SK-N-SH treated with all-trans-retinoic acid at 6 μM for 48 hours (cell line): ENCODE measurements at regions not wholly inside any gene's neighbourhood (a gene's known extent, or its start where the extent isn't known, plus 50 kb on each side); places are given as distances from the start of the nearest gene placed in this dataset.

Source experiments
- ATAC-seq: fragments of 200-7000 bp; cut with Tn5 transposase; 3 replicates; pipeline ENCODE4 v1.9.1; 2020; ENCODE audit warnings: mild to moderate bottlenecking, moderate library complexity
- ARNTL ChIP-seq: fragments of 450-650 bp; formaldehyde crosslinking; IDR thresholded peaks from 2 replicates; pipeline ENCODE4 v1.5.0; 2020; ENCODE audit warnings: low read depth, mild to moderate bottlenecking, moderate library complexity, borderline replicate concordance
- BACH2 ChIP-seq: fragments of 250-450 bp; sonication (Bioruptor Pico); IDR thresholded peaks from 2 replicates; pipeline ENCODE4 v1.9.0; 2021; ENCODE audit warnings: mild to moderate bottlenecking, borderline replicate concordance
- CSDC2 ChIP-seq: fragments of 250-450 bp; sonication (Bioruptor Pico); IDR thresholded peaks from 2 replicates; pipeline ENCODE4 v1.5.0; 2020; ENCODE audit warnings: mild to moderate bottlenecking, moderate library complexity
- ESRRG ChIP-seq: fragments of 250-450 bp; sonication (Bioruptor Pico); IDR thresholded peaks from 2 replicates; pipeline ENCODE4 v1.6.1; 2021; ENCODE audit warnings: mild to moderate bottlenecking
- GLIS3 ChIP-seq: fragments of 250-450 bp; sonication (Bioruptor Pico); IDR thresholded peaks from 2 replicates; pipeline ENCODE4 v1.5.0; 2020; ENCODE audit warnings: mild to moderate bottlenecking, moderate library complexity
- ISL1 ChIP-seq: fragments of 250-450 bp; sonication (Bioruptor Pico); IDR thresholded peaks from 2 replicates; pipeline ENCODE4 v2.1.2; 2022; ENCODE audit warnings: mild to moderate bottlenecking, moderate library complexity
- OSR1 ChIP-seq: fragments of 250-450 bp; sonication (Bioruptor Pico); IDR thresholded peaks from 2 replicates; pipeline ENCODE4 v1.8.0; 2022; ENCODE audit warnings: moderate library complexity, mild to moderate bottlenecking, inconsistent platforms
- PPARA ChIP-seq: fragments of 250-450 bp; sonication (Bioruptor Pico); IDR thresholded peaks from 2 replicates; pipeline ENCODE4 v1.5.0; 2020; ENCODE audit warnings: mild to moderate bottlenecking, borderline replicate concordance
- RARB ChIP-seq: fragments of 250-450 bp; sonication (Bioruptor Pico); IDR thresholded peaks from 2 replicates; pipeline ENCODE4 v1.8.0; 2021; ENCODE audit warnings: mild to moderate bottlenecking, moderate library complexity
- SNAI2 ChIP-seq: fragments of 250-450 bp; sonication (Bioruptor Pico); IDR thresholded peaks from 2 replicates; pipeline ENCODE4 v1.5.0; 2020; ENCODE audit warnings: mild to moderate bottlenecking, moderate library complexity
- TOX ChIP-seq: fragments of 250-450 bp; sonication (Bioruptor Pico); IDR thresholded peaks from 2 replicates; pipeline ENCODE4 v1.8.0; 2021; ENCODE audit warnings: mild to moderate bottlenecking, moderate library complexity, borderline replicate concordance
- ZC3H10 ChIP-seq: fragments of 250-450 bp; sonication (Bioruptor Pico); IDR thresholded peaks from 2 replicates; pipeline ENCODE4 v1.5.1; 2021; ENCODE audit warnings: mild to moderate bottlenecking, moderate library complexity
- ZFP3 ChIP-seq: fragments of 250-450 bp; sonication (Bioruptor Pico); IDR thresholded peaks from 2 replicates; pipeline ENCODE4 v1.5.0; 2020; ENCODE audit warnings: mild to moderate bottlenecking, moderate library complexity
- ZFP30 ChIP-seq: fragments of 450-650 bp; formaldehyde crosslinking; IDR thresholded peaks from 2 replicates; pipeline ENCODE4 v1.5.0; 2022; ENCODE audit warnings: mild to moderate bottlenecking, moderate library complexity
- ZNF565 ChIP-seq: fragments of 450-650 bp; formaldehyde crosslinking; conservative IDR thresholded peaks from 2 replicates; pipeline ENCODE4 v1.5.0; 2020; ENCODE audit warnings: low read depth, mild to moderate bottlenecking, moderate library complexity
- ZNF70 ChIP-seq: fragments of 450-650 bp; formaldehyde crosslinking; IDR thresholded peaks from 2 replicates; pipeline ENCODE4 v1.5.0; 2020; ENCODE audit warnings: mild to moderate bottlenecking, moderate library complexity
- ZNF8 ChIP-seq: fragments of 450-650 bp; formaldehyde crosslinking; IDR thresholded peaks from 2 replicates; pipeline ENCODE4 v1.5.0; 2020; ENCODE audit warnings: mild to moderate bottlenecking, moderate library complexity
- TF ChIP-seq, protein P1 (sequence below): fragments of 250-450 bp; sonication (Bioruptor Pico); IDR thresholded peaks from 2 replicates; pipeline ENCODE4 v1.5.0; 2020; ENCODE audit warnings: mild to moderate bottlenecking, moderate library complexity
- TF ChIP-seq, protein P2 (sequence below): fragments of 250-450 bp; sonication (Bioruptor Pico); IDR thresholded peaks from 2 replicates; pipeline ENCODE4 v1.5.1; 2021; ENCODE audit warnings: mild to moderate bottlenecking, moderate library complexity
- TF ChIP-seq, protein P3 (sequence below): fragments of 250-450 bp; sonication (Bioruptor Pico); IDR thresholded peaks from 2 replicates; pipeline ENCODE4 v1.8.0; 2021; ENCODE audit warnings: low read depth, mild to moderate bottlenecking, moderate library complexity, borderline replicate concordance
- TF ChIP-seq, protein P4 (sequence below): fragments of 250-450 bp; sonication (Bioruptor Pico); IDR thresholded peaks from 2 replicates; pipeline ENCODE4 v1.8.0; 2020; ENCODE audit warnings: mild to moderate bottlenecking, moderate library complexity, borderline replicate concordance

DNA sequence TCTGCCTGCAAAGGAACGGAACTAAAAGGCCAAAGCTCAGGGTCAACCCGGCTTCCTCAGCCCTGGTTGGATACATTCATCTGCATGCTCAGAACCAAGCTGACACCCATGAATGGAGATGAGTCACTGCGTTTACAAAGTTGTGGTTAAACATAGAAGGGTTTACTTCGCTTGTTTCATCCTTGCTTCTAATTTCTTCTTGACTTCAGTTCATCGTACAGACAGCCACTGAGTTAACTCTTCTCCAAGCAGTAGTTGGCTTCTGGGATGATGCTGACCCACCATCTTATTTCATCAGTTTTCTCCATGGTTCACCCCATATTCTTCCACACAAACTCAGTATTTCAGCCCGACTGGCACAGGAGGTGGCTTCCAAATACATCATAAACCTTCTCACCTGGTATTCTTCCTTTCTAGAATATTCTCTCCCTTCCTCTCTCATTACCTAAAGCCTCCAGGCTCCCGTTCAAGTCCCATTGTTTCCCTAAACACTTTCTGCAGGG, 166.3 kb upstream of the RNF32 start:
- no peak for ATAC-seq
- no peak for TF ChIP-seq RARB (CRISPR knock-in tag)
- no peak for TF ChIP-seq TOX (CRISPR knock-in tag)
- TF ChIP-seq PPARA (CRISPR knock-in tag) = no peak
- TF ChIP-seq ZFP3 (CRISPR knock-in tag) = no peak
- TF ChIP-seq, protein P1, sequence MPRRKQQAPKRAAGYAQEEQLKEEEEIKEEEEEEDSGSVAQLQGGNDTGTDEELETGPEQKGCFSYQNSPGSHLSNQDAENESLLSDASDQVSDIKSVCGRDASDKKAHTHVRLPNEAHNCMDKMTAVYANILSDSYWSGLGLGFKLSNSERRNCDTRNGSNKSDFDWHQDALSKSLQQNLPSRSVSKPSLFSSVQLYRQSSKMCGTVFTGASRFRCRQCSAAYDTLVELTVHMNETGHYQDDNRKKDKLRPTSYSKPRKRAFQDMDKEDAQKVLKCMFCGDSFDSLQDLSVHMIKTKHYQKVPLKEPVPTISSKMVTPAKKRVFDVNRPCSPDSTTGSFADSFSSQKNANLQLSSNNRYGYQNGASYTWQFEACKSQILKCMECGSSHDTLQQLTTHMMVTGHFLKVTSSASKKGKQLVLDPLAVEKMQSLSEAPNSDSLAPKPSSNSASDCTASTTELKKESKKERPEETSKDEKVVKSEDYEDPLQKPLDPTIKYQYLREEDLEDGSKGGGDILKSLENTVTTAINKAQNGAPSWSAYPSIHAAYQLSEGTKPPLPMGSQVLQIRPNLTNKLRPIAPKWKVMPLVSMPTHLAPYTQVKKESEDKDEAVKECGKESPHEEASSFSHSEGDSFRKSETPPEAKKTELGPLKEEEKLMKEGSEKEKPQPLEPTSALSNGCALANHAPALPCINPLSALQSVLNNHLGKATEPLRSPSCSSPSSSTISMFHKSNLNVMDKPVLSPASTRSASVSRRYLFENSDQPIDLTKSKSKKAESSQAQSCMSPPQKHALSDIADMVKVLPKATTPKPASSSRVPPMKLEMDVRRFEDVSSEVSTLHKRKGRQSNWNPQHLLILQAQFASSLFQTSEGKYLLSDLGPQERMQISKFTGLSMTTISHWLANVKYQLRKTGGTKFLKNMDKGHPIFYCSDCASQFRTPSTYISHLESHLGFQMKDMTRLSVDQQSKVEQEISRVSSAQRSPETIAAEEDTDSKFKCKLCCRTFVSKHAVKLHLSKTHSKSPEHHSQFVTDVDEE (CRISPR knock-in tag) = no peak
- TF ChIP-seq, protein P2, sequence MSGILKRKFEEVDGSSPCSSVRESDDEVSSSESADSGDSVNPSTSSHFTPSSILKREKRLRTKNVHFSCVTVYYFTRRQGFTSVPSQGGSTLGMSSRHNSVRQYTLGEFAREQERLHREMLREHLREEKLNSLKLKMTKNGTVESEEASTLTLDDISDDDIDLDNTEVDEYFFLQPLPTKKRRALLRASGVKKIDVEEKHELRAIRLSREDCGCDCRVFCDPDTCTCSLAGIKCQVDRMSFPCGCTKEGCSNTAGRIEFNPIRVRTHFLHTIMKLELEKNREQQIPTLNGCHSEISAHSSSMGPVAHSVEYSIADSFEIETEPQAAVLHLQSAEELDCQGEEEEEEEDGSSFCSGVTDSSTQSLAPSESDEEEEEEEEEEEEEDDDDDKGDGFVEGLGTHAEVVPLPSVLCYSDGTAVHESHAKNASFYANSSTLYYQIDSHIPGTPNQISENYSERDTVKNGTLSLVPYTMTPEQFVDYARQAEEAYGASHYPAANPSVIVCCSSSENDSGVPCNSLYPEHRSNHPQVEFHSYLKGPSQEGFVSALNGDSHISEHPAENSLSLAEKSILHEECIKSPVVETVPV = no peak

DNA sequence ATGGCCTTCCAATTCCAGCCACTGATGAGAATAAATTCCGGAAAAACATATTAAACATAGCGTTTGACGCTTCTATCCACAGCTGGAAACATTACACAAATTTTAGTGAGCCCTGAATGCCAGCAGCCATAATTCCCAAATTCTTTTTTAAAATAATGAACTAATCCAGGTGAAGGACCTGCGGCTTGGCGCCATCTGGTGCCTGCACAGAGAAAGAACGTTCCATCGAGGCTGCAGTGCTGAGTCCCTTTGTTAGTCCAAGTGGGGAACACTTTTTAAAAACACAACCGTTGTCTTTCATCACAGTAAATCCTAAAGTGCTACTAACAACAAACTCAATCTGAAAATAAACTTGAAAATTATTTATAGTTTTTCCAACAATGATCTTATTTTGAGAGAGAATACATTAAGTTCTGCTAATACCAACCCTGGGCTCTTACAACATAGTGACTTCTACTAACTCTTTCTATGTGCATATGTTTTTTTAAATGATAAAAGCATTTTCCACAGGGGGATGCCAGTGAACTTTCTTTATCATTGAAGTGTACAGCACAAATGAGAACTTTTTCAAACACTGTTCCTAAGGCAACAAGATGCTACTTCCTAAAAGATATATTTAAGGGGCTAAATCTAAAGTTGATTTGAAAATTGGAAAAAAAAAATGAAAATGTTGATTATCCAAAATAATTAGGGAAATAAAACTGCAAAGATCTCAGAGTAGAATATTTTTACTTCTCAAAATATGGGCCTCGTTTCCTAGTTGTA, 166.9 kb upstream of the RNF32 start:
- peak; percentile 88 for ATAC-seq
- TF ChIP-seq ZC3H10 (CRISPR knock-in tag) = no peak
- TF ChIP-seq ISL1 (CRISPR knock-in tag) = no peak
- TF ChIP-seq, protein P2 = no peak
- TF ChIP-seq GLIS3 (CRISPR knock-in tag) = no peak
- TF ChIP-seq OSR1 (CRISPR knock-in tag) = no peak
- no peak for TF ChIP-seq ESRRG
- TF ChIP-seq, protein P3, sequence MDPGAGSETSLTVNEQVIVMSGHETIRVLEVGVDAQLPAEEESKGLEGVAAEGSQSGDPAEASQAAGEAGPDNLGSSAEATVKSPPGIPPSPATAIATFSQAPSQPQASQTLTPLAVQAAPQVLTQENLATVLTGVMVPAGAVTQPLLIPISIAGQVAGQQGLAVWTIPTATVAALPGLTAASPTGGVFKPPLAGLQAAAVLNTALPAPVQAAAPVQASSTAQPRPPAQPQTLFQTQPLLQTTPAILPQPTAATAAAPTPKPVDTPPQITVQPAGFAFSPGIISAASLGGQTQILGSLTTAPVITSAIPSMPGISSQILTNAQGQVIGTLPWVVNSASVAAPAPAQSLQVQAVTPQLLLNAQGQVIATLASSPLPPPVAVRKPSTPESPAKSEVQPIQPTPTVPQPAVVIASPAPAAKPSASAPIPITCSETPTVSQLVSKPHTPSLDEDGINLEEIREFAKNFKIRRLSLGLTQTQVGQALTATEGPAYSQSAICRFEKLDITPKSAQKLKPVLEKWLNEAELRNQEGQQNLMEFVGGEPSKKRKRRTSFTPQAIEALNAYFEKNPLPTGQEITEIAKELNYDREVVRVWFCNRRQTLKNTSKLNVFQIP = no peak

DNA sequence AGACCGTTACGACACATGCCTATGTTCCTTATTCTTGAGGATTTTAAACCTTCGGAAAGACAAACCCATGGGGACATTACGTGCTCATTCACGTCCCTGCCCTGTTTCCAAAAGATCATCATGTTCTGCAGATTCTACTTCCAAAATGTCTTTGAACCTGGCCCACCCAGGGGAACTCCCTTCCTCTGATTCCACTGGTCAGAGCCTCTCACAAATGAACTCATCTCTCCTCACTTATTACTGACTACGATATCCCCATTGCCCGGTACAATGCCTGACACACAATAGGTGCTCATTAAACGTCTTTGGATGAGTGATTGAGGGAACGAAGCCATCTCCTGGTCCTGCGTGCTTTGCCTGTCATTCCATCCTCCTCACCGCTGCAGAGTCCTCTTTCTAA, 168.3 kb upstream of the RNF32 start:
- TF ChIP-seq BACH2 (CRISPR knock-in tag) (no peak), ZFP3 (CRISPR knock-in tag) (no peak), ZFP30 (CRISPR knock-in tag) (no peak), CSDC2 (CRISPR knock-in tag) (no peak), ZNF565 (no peak), GLIS3 (CRISPR knock-in tag) (no peak), ZNF70 (CRISPR knock-in tag) (no peak), PPARA (CRISPR knock-in tag) (no peak), OSR1 (CRISPR knock-in tag) (no peak), TOX (CRISPR knock-in tag) (no peak), RARB (CRISPR knock-in tag) (no peak), ZNF8 (CRISPR knock-in tag) (no peak), SNAI2 (CRISPR knock-in tag) (no peak), ARNTL (CRISPR knock-in tag) (no peak)
- TF ChIP-seq, protein P1 (CRISPR knock-in tag) = no peak
- TF ChIP-seq, protein P2 = no peak
- TF ChIP-seq, protein P4, sequence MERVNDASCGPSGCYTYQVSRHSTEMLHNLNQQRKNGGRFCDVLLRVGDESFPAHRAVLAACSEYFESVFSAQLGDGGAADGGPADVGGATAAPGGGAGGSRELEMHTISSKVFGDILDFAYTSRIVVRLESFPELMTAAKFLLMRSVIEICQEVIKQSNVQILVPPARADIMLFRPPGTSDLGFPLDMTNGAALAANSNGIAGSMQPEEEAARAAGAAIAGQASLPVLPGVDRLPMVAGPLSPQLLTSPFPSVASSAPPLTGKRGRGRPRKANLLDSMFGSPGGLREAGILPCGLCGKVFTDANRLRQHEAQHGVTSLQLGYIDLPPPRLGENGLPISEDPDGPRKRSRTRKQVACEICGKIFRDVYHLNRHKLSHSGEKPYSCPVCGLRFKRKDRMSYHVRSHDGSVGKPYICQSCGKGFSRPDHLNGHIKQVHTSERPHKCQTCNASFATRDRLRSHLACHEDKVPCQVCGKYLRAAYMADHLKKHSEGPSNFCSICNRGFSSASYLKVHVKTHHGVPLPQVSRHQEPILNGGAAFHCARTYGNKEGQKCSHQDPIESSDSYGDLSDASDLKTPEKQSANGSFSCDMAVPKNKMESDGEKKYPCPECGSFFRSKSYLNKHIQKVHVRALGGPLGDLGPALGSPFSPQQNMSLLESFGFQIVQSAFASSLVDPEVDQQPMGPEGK (CRISPR knock-in tag) = no peak
- TF ChIP-seq, protein P3 = no peak
- no peak for ATAC-seq
